ENCODE measurements at regions not wholly inside any gene's neighbourhood (a gene's known extent, or its start where the extent isn't known, plus 50 kb on each side); places are given as distances from the start of the nearest gene placed in this dataset.
"Not testable (repeated sequence)": the region's sequence is repeated elsewhere in the genome, so short reads cannot be mapped to it uniquely, and the experiment has no call there.

GRCh38 chr1:188006354-188006753, 1177.6 kb downstream of the PLA2G4A start:
- Histone ChIP-seq H3K4me3 (no peak overlapping the region), H3K4me1 (no peaks in the 10 kb centered on the region), H3K4me2 (no peak overlapping the region), H3K9me3 (no peaks in the 10 kb centered on the region), H3K27ac (no peak overlapping the region)
- 70% methylated on average over 1 of the region's 1 CpG for WGBS (ENCODE audit: missing lambda C conversion rate)
- DNase-seq (ENCODE audit: low read depth in 1 of 2, low spot score in 1 of 2) (no peak), FAIRE-seq (no peak), ATAC-seq (no peak)
- POLR2A ChIA-PET: no interaction called here
- CTCF ChIA-PET: no interaction called here
- no peak for TF ChIP-seq EHF (CRISPR knock-in tag; IDR thresholded peaks at IDR 0.05)
- TF ChIP-seq RCOR1 (IDR thresholded peaks at IDR 0.05; ENCODE audit: low read depth, low read length): no peak
- no peak for TF ChIP-seq POLR2AphosphoS2 (conservative IDR thresholded peaks at IDR 0.05; ENCODE audit: low read length)
- TF ChIP-seq HES2 (IDR thresholded peaks at IDR 0.05): no peak
- TF ChIP-seq ELK1 (IDR thresholded peaks at IDR 0.05; ENCODE audit: low read depth, low read length): no peak
- no peak for TF ChIP-seq EHMT2 (IDR thresholded peaks at IDR 0.05; ENCODE audit: low read depth)
- no peak for TF ChIP-seq EP300 (IDR thresholded peaks at IDR 0.05)
- no peak for TF ChIP-seq PBX3 (IDR thresholded peaks at IDR 0.05)
- TF ChIP-seq FOXS1 (CRISPR knock-in tag; IDR thresholded peaks at IDR 0.05): no peak
- no peak for TF ChIP-seq CBX8 (IDR thresholded peaks at IDR 0.05)

GRCh38 chr1:188013222-188013849, 1184.6 kb downstream of the PLA2G4A start:
- H3K27ac ChIP-seq; CTCF ChIA-PET; H3K4me1 ChIP-seq; FAIRE-seq; H3K4me2 ChIP-seq; H3K9me3 ChIP-seq; H3K4me3 ChIP-seq; ATAC-seq; POLR2A ChIA-PET; DNase-seq (ENCODE audit: low read depth in 1 of 2, low spot score in 1 of 2): not testable (repeated sequence)
- WGBS (ENCODE audit: missing lambda C conversion rate): 95% methylated on average over 25 of the region's 49 CpGs

- DNase-seq (ENCODE audit: low read depth in 1 of 2, low spot score in 1 of 2) (no peak), FAIRE-seq (no peak), ATAC-seq (no peak)
- ChIA-PET POLR2A (no interaction called here), CTCF (interaction anchor here (0.6 kb wide), 1 partner anchor 976 kb away, joined by 3 read pairs; no protein-coding TSS in a partner anchor)
- H3K4me2 ChIP-seq: no peak overlapping the region
- WGBS (ENCODE audit: missing lambda C conversion rate): 89% methylated on average over 4 of the region's 4 CpGs
- H3K4me1 ChIP-seq: peaks cover 9% of the 10 kb centered on the region
- H3K27ac ChIP-seq: no peak overlapping the region
- TF ChIP-seq CTCF (IDR thresholded peaks at IDR 0.05): no peak
- TF ChIP-seq NFE2L2 (conservative IDR thresholded peaks at IDR 0.05; ENCODE audit: low read length): no peak
- TF ChIP-seq HMGXB4 (CRISPR knock-in tag; IDR thresholded peaks at IDR 0.05; ENCODE audit: borderline replicate concordance): no peak
- no peak for TF ChIP-seq TFCP2L1 (CRISPR knock-in tag; IDR thresholded peaks at IDR 0.05)
- TF ChIP-seq HOXB5 (CRISPR knock-in tag; IDR thresholded peaks at IDR 0.05): no peak
- no peak for TF ChIP-seq FOXS1 (CRISPR knock-in tag; IDR thresholded peaks at IDR 0.05)
- no peak for TF ChIP-seq PHF8 (IDR thresholded peaks at IDR 0.05; ENCODE audit: borderline replicate concordance, low read depth)
- TF ChIP-seq MYC (IDR thresholded peaks at IDR 0.05; ENCODE audit: borderline replicate concordance, low read length): no peak
- TF ChIP-seq ELK1 (IDR thresholded peaks at IDR 0.05; ENCODE audit: low read depth, low read length): no peak
- H3K9me3 ChIP-seq: no peaks in the 10 kb centered on the region
- H3K4me3 ChIP-seq: no peak overlapping the region
Measured at GRCh38 chr1:188017921-188018320, 1189.2 kb downstream of the PLA2G4A start.

Data from A549 (cell line).